Kidney (tissue), 13 donors: ENCODE measurements at regions not wholly inside any gene's neighbourhood (a gene's known extent, or its start where the extent isn't known, plus 50 kb on each side); places are given as distances from the start of the nearest gene placed in this dataset.

Experiments
- DNase-seq, 5 donors: peaks; one replicate each; pipeline ENCODE4 v3.0.0-alpha.2; 2013 to 2020
- FAIRE-seq: peaks from 2 replicates; lab custom pipeline; 2012; peaks lifted over from hg19 to GRCh38; lab: Jason Lieb, UNC
- H3K27ac ChIP-seq, 2 donors: one replicate each; pipeline ENCODE4 v1.7.0; 2013; ENCODE audit warnings: low read depth in 2 of 2, low read length in 2 of 2, inconsistent platforms in 1 of 2
- H3K27me3 ChIP-seq: one replicate; pipeline ENCODE4 v1.7.1; 2013; ENCODE audit warnings: low read length, inconsistent platforms; ENCODE audit not compliant: control insufficient read depth, insufficient read depth
- H3K36me3 ChIP-seq, 3 donors: one replicate each; pipeline versions ENCODE4 v1.7.0 to v1.7.1; 2013; ENCODE audit warnings: low read length in 3 of 3, control low read depth in 1 of 3, inconsistent platforms in 1 of 3; ENCODE audit not compliant: insufficient read depth in 3 of 3, control insufficient read depth in 2 of 3
- H3K4me1 ChIP-seq, 3 donors: one replicate each; pipeline versions ENCODE4 v1.7.0 to v1.7.1; 2013; ENCODE audit warnings: low read length in 3 of 3, inconsistent platforms in 1 of 3, low read depth in 1 of 3; ENCODE audit not compliant: control insufficient read depth in 2 of 3, insufficient read depth in 2 of 3
- H3K4me3 ChIP-seq, 3 donors: one replicate each; pipeline versions ENCODE4 v1.7.0 to v1.8.1; 2013; ENCODE audit warnings: low read length in 3 of 3, control low read depth in 1 of 3, inconsistent platforms in 1 of 3
- H3K9ac ChIP-seq, 3 donors: one replicate each; pipeline versions ENCODE4 v1.7.0 to v1.7.1; 2013; ENCODE audit warnings: low read length in 3 of 3, control low read depth in 1 of 3, inconsistent platforms in 1 of 3
- H3K9me3 ChIP-seq, 3 donors: one replicate each; pipeline versions ENCODE4 v1.7.0 to v1.7.1; 2013; ENCODE audit warnings: low read length in 3 of 3, control low read depth in 1 of 3, inconsistent platforms in 1 of 3; ENCODE audit not compliant: control insufficient read depth in 2 of 3, insufficient read depth in 1 of 3
- CTCF ChIP-seq: IDR thresholded peaks from 3 replicates; pipeline ENCODE4 v1.5.1; 2012; ENCODE audit warnings: mild to moderate bottlenecking, moderate library complexity, borderline replicate concordance; ENCODE audit not compliant: insufficient read depth; ENCODE audit errors: extremely low read depth
- intact Hi-C: fragments of 100-400 bp; cut with DNase I; formaldehyde crosslinking; loops from one replicate; pipeline ENCODE4 v1.11.1; 2022
- donor health status: control.
- donor health status: control.
- donor health status: control.
- donor health status: control.
- donor health status: control.
- donor health status: DM: yes; HTN: yes; CAD: no.
- donor health status: Normal renal cell carcinoma (clear cell type).

- peaks cover 0 to 6% (median 0%) of the 10 kb centered on the region in 3 donors for H3K4me1 ChIP-seq
- no peaks in the 10 kb centered on the region for H3K27me3 ChIP-seq
- TF ChIP-seq CTCF, result no peak
- intact Hi-C loops, result no loop called here
- H3K4me3 ChIP-seq, result no peak overlapping the region
- H3K36me3 ChIP-seq, result no peaks in the 10 kb centered on the region
- no peak overlapping the region for H3K9ac ChIP-seq
- FAIRE-seq (no peak), DNase-seq (no peak)
- H3K9me3 ChIP-seq, result no peaks in the 10 kb centered on the region
- no peak overlapping the region for H3K27ac ChIP-seq
Observed at GRCh38 chr3:197350446-197350845, 52.0 kb upstream of the DLG1 start.

- no peak overlapping the region for H3K27ac ChIP-seq
- H3K4me1 ChIP-seq, result peaks cover 0 to 3% (median 0%) of the 10 kb centered on the region in 3 donors
- no peaks in the 10 kb centered on the region for H3K27me3 ChIP-seq
- no peaks in the 10 kb centered on the region for H3K36me3 ChIP-seq
- no peak overlapping the region for H3K9ac ChIP-seq
- FAIRE-seq (no peak), DNase-seq (peak in 1 of 5 donors; percentile 16)
- TF ChIP-seq CTCF, result no peak
- intact Hi-C loops, result no loop called here
- no peaks in the 10 kb centered on the region for H3K9me3 ChIP-seq
- no peak overlapping the region for H3K4me3 ChIP-seq
Observed at GRCh38 chr3:197349368-197349767, 51.0 kb upstream of the DLG1 start.
